ENCODE measurements at regions not wholly inside any gene's neighbourhood (a gene's known extent, or its start where the extent isn't known, plus 50 kb on each side); places are given as distances from the start of the nearest gene placed in this dataset.

DNA sequence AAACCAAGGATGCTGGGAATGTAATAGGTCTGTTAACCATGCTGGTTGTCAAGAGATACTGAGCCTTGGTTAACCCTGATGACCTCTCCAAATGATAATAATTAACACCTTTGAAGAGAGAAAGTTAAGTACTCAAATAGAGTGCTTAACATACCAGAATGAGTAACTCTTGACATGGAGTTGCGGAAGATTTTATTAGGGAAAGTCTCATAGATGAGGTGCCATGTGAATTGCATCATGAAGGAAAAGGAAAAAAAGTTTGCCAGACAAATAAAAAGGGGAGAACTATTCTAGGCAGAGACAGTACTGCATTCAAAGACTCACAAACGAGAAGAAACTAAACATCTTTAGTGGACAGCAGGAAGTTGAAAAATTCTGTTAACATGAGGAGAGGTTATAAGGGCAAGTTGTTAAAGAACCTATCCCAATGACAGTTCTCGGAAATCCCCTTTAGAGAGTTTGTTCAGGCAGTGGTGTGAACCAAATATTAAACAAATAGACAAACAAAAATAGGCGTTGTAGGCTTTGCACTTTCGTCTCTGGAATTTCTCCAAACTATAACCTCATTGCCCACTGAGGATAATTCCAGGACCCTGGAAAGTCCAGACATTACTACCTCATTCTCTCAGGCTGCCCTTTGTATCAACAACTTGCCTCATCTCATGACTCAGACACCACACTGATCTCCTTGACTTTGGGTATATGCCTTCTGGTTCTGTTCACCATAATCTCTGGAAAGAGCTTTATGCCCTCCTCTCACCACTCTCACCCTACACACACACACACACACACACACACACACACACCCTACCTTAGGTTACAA is 435.0 kb downstream of the GXYLT1 start:
- H3K9ac ChIP-seq (ENCODE audit: low read length) = no peak overlapping the region

DNA sequence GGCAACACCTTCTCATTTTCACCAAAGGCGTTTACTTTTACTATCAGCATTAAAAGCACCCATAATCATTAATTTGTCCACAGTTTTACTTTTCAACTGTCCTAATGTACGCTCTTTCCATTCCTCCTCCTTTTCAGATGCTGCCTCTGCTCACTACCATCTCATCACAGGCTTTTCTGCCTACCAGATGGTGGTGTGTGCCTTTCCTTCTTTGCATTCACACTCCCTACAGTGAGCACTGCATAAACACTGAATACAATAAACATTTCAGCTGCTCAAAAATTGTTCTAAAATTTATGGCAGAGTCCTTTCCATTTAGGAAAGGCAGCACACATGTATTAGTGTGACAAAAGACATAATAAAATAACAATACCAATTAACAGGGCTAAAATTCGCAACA is 435.7 kb downstream of the GXYLT1 start:
- Histone ChIP-seq H3K27ac (ENCODE audit: low read length) (no peak overlapping the region), H3K9ac (ENCODE audit: low read length) (no peak overlapping the region), H3K4me3 (ENCODE audit: low read length) (no peak overlapping the region), H2AFZ (ENCODE audit: low read depth, low read length) (no peak overlapping the region), H3K4me1 (ENCODE audit: low read length) (no peaks in the 10 kb centered on the region), H3K79me2 (ENCODE audit: low read length) (no peaks in the 10 kb centered on the region), H4K20me1 (ENCODE audit: insufficient read depth, low read length) (no peaks in the 10 kb centered on the region), H3K4me2 (ENCODE audit: low read length) (no peak overlapping the region), H3K27me3 (ENCODE audit: low read depth, low read length) (peaks cover 6% of the 10 kb centered on the region; the same call in 1 of the 2 replicates), H3K9me3 (ENCODE audit: insufficient read depth, low read length) (no peaks in the 10 kb centered on the region), H3K36me3 (replicated peaks; ENCODE audit: low read depth, low read length) (no peaks in the 10 kb centered on the region)
- TF ChIP-seq EZH2phosphoT487 (IDR thresholded peaks at IDR 0.05; ENCODE audit: low read depth) = no peak
- TF ChIP-seq, protein P1, sequence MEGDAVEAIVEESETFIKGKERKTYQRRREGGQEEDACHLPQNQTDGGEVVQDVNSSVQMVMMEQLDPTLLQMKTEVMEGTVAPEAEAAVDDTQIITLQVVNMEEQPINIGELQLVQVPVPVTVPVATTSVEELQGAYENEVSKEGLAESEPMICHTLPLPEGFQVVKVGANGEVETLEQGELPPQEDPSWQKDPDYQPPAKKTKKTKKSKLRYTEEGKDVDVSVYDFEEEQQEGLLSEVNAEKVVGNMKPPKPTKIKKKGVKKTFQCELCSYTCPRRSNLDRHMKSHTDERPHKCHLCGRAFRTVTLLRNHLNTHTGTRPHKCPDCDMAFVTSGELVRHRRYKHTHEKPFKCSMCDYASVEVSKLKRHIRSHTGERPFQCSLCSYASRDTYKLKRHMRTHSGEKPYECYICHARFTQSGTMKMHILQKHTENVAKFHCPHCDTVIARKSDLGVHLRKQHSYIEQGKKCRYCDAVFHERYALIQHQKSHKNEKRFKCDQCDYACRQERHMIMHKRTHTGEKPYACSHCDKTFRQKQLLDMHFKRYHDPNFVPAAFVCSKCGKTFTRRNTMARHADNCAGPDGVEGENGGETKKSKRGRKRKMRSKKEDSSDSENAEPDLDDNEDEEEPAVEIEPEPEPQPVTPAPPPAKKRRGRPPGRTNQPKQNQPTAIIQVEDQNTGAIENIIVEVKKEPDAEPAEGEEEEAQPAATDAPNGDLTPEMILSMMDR (IDR thresholded peaks at IDR 0.05; ENCODE audit: low read depth, low read length) = no peak

More for the DNA sequence above, 435.0 kb downstream of the GXYLT1 start:
- H2AFZ ChIP-seq (ENCODE audit: low read depth, low read length) = no peak overlapping the region
- H3K9me3 ChIP-seq (ENCODE audit: insufficient read depth, low read length) = no peaks in the 10 kb centered on the region
- no peaks in the 10 kb centered on the region for H3K4me1 ChIP-seq (ENCODE audit: low read length)
- no peaks in the 10 kb centered on the region for H3K79me2 ChIP-seq (ENCODE audit: low read length)
- peaks cover 6% of the 10 kb centered on the region; the same call in 1 of the 2 replicates for H3K27me3 ChIP-seq (ENCODE audit: low read depth, low read length)
- H3K27ac ChIP-seq (ENCODE audit: low read length) = no peak overlapping the region
- H3K36me3 ChIP-seq (replicated peaks; ENCODE audit: low read depth, low read length) = no peaks in the 10 kb centered on the region
- no peak for TF ChIP-seq EZH2phosphoT487 (IDR thresholded peaks at IDR 0.05; ENCODE audit: low read depth)
- TF ChIP-seq, protein P1 (IDR thresholded peaks at IDR 0.05; ENCODE audit: low read depth, low read length) = no peak
- H3K4me2 ChIP-seq (ENCODE audit: low read length) = no peak overlapping the region
- H3K4me3 ChIP-seq (ENCODE audit: low read length) = no peak overlapping the region
- H4K20me1 ChIP-seq (ENCODE audit: insufficient read depth, low read length) = no peaks in the 10 kb centered on the region

DNA sequence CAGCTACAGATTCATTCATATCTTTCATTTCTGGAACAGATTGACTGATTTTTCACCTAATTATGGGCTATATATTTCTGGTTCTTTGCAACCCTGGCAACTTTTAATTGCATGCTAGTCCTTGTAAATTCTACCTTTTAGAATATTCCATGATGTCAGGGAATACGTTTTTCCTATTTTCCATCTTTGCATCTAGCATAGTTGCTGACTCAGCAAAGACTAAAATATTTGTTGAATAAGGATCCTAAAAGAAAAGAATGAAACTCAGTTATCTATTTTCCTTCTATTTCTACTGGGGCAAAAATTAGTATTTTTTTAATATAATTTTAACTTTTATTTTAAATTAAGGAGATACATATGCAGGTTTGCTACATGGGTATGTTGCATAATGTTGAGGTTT is 438.3 kb downstream of the GXYLT1 start:
- Histone ChIP-seq H3K27me3 (ENCODE audit: low read depth, low read length) (peaks cover 6% of the 10 kb centered on the region; the same call in 1 of the 2 replicates), H3K4me1 (ENCODE audit: low read length) (no peaks in the 10 kb centered on the region), H3K4me2 (ENCODE audit: low read length) (no peak overlapping the region), H3K4me3 (ENCODE audit: low read length) (no peak overlapping the region), H3K27ac (ENCODE audit: low read length) (no peak overlapping the region), H3K36me3 (replicated peaks; ENCODE audit: low read depth, low read length) (no peaks in the 10 kb centered on the region), H3K79me2 (ENCODE audit: low read length) (no peaks in the 10 kb centered on the region), H4K20me1 (ENCODE audit: insufficient read depth, low read length) (no peaks in the 10 kb centered on the region), H3K9me3 (ENCODE audit: insufficient read depth, low read length) (no peaks in the 10 kb centered on the region), H2AFZ (ENCODE audit: low read depth, low read length) (no peak overlapping the region), H3K9ac (ENCODE audit: low read length) (no peak overlapping the region)
- TF ChIP-seq, protein P1 (IDR thresholded peaks at IDR 0.05; ENCODE audit: low read depth, low read length) = no peak
- TF ChIP-seq EZH2phosphoT487 (IDR thresholded peaks at IDR 0.05; ENCODE audit: low read depth) = no peak

DNA sequence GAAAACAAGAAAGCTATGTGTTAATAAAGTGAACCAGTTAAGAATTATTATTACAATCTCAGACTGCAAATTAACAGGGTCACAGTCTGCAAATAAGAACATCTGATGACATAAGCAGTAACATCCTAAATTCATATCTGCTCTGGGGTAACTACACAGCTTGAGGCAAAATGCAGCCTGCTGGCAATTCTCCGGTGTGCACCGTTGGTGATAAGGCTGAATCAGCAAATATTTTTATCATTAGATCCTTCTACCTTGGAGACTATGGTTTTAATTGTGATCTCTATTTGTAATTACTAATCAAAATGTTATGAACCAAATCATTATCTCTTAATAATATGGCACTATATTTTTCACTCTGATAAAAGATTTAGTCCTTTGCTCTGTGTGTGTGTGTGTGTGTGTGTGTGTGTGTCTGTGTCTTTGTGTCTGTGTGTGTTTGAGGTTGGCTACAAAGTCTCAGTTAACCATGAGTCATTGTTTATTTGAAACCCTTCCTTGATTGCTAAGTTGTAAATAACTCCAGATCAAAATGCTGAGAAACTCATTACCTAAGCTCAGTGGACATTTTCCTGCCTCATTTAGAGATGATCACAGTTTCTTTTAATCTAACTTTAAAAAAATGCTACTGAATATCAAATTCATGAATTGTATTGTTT is 442.6 kb downstream of the GXYLT1 start:
- no peak overlapping the region for H3K4me3 ChIP-seq (ENCODE audit: low read length)
- H3K27ac ChIP-seq (ENCODE audit: low read length) = no peak overlapping the region
- H3K36me3 ChIP-seq (replicated peaks; ENCODE audit: low read depth, low read length) = no peaks in the 10 kb centered on the region
- H4K20me1 ChIP-seq (ENCODE audit: insufficient read depth, low read length) = no peaks in the 10 kb centered on the region
- TF ChIP-seq, protein P1 (IDR thresholded peaks at IDR 0.05; ENCODE audit: low read depth, low read length) = no peak
- TF ChIP-seq EZH2phosphoT487 (IDR thresholded peaks at IDR 0.05; ENCODE audit: low read depth) = no peak
- H3K4me2 ChIP-seq (ENCODE audit: low read length) = no peak overlapping the region
- H3K9ac ChIP-seq (ENCODE audit: low read length) = no peak overlapping the region
- peaks cover 2% of the 10 kb centered on the region; the same call in 1 of the 2 replicates for H3K4me1 ChIP-seq (ENCODE audit: low read length)
- H3K79me2 ChIP-seq (ENCODE audit: low read length) = no peaks in the 10 kb centered on the region
- no peak overlapping the region for H2AFZ ChIP-seq (ENCODE audit: low read depth, low read length)
- H3K27me3 ChIP-seq (ENCODE audit: low read depth, low read length) = no peaks in the 10 kb centered on the region
- H3K9me3 ChIP-seq (ENCODE audit: insufficient read depth, low read length) = no peaks in the 10 kb centered on the region
